Mesothelial cell of epicardium (in vitro differentiated cells): ENCODE measurements at regions not wholly inside any gene's neighbourhood (a gene's known extent, or its start where the extent isn't known, plus 50 kb on each side); places are given as distances from the start of the nearest gene placed in this dataset.
"Not testable (repeated sequence)": the region's sequence is repeated elsewhere in the genome, so short reads cannot be mapped to it uniquely, and the experiment has no call there.

Experiments used
- DNase-seq, 2 experiments: peaks; one replicate each; pipeline ENCODE4 v3.0.0; 2021; ENCODE audit warnings: low spot score in 2 of 2; ENCODE audit not compliant: unreplicated experiment in 2 of 2
- H3K27ac Mint-ChIP-seq: 2 replicates; pipeline ENCODE4 v1.8.0; 2021; ENCODE audit warnings: mixed read lengths
- H3K27me3 Mint-ChIP-seq: 2 replicates; pipeline ENCODE4 v1.8.0; 2021; ENCODE audit warnings: low read depth, mixed read lengths
- H3K36me3 Mint-ChIP-seq: 2 replicates; pipeline ENCODE4 v1.8.0; 2021; ENCODE audit warnings: mixed read lengths
- H3K4me1 Mint-ChIP-seq: 2 replicates; pipeline ENCODE4 v1.8.0; 2021; ENCODE audit warnings: mixed read lengths
- H3K4me3 Mint-ChIP-seq: 2 replicates; pipeline ENCODE4 v1.8.0; 2021; ENCODE audit warnings: mild to moderate bottlenecking, moderate library complexity, mixed read lengths
- H3K9me3 Mint-ChIP-seq: 2 replicates; pipeline ENCODE4 v1.8.0; 2021; ENCODE audit warnings: mixed read lengths
- TF ChIP-seq, protein P1 (sequence below): fragments of 200-600 bp; sonication (generic); IDR thresholded peaks from one replicate; pipeline ENCODE4 v1.5.0; 2021; ENCODE audit warnings: antibody characterized with exemption; ENCODE audit not compliant: unreplicated experiment

- Mint-ChIP-seq H3K27me3 (peaks cover 3% of the 10 kb centered on the region), H3K4me1 (no peaks in the 10 kb centered on the region), H3K4me3 (no peak overlapping the region), H3K9me3 (peaks cover 14% of the 10 kb centered on the region), H3K27ac (no peak overlapping the region), H3K36me3 (peaks cover 2% of the 10 kb centered on the region)
- no peak for DNase-seq
- TF ChIP-seq, protein P1, sequence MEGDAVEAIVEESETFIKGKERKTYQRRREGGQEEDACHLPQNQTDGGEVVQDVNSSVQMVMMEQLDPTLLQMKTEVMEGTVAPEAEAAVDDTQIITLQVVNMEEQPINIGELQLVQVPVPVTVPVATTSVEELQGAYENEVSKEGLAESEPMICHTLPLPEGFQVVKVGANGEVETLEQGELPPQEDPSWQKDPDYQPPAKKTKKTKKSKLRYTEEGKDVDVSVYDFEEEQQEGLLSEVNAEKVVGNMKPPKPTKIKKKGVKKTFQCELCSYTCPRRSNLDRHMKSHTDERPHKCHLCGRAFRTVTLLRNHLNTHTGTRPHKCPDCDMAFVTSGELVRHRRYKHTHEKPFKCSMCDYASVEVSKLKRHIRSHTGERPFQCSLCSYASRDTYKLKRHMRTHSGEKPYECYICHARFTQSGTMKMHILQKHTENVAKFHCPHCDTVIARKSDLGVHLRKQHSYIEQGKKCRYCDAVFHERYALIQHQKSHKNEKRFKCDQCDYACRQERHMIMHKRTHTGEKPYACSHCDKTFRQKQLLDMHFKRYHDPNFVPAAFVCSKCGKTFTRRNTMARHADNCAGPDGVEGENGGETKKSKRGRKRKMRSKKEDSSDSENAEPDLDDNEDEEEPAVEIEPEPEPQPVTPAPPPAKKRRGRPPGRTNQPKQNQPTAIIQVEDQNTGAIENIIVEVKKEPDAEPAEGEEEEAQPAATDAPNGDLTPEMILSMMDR: no peak
Observed at GRCh38 chr12:59396919-59397318, 198.9 kb upstream of the SLC16A7 start.

DNA sequence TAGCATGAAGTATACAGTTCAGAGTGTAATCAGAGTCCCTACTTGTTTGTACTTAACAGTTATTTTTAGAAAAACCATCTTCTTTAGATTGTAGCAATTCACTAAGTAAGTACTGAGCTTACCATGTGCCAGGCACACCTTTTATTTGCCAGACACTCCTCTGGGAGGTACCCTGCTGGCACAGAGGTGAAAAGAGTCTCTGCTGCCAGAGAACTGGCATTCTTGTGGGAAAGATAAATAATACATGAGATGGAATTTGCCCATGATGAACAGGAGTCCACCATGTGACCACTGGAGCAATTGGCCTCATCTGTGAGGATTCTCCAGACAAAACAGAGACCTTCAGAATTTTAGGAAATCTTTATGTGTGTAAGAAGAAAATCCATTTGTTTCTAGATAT lies 199.3 kb upstream of the SLC16A7 start:
- Mint-ChIP-seq H3K27me3 (peaks cover 3% of the 10 kb centered on the region), H3K36me3 (peaks cover 2% of the 10 kb centered on the region), H3K9me3 (peaks cover 14% of the 10 kb centered on the region), H3K4me3 (no peak overlapping the region), H3K27ac (no peak overlapping the region), H3K4me1 (no peaks in the 10 kb centered on the region)
- DNase-seq: no peak
- TF ChIP-seq, protein P1: no peak

DNA sequence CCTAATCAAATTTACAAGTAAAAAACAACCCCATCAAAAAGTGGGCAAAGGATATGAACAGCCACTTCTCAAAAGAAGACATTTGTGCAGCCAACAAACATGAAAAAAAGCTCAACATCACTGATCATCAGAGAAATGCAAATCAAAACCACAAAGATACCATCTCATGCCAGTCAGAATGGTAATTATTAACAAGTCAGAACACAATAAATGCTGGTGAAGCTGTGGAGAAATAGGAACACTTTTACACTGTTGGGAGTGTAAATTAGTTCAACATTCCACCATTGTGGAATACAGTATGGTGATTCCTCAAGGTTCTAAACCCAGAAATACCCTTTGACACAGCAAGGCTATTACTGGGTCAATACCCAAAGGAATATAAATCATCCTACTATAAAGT lies 200.5 kb upstream of the SLC16A7 start:
- not testable (repeated sequence) for H3K4me3 Mint-ChIP-seq, H3K36me3 Mint-ChIP-seq, H3K4me1 Mint-ChIP-seq, H3K27me3 Mint-ChIP-seq, DNase-seq, H3K27ac Mint-ChIP-seq
- peaks cover 14% of the 10 kb centered on the region for H3K9me3 Mint-ChIP-seq

DNA sequence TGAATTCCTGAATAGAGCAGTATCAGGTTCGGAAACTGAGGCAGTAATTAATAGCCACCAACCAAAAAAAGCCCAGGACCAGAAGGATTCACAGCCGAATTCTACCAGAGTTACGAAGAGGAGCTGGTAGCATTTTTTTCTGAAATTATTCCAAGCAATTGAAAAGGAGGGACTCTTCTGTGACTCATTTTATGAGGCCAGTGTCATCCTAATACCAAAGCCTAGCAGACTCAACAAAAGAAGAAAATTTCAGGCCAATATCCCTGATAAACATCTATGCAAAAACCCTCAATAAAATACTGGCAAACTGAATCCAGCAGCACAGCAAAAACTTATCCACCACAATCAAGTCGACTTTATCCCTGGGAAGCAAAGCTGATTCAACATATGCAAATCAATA lies 202.3 kb upstream of the SLC16A7 start:
- Mint-ChIP-seq H3K36me3 (no peaks in the 10 kb centered on the region), H3K4me1 (no peaks in the 10 kb centered on the region), H3K9me3 (no peaks in the 10 kb centered on the region), H3K27me3 (peaks cover 3% of the 10 kb centered on the region), H3K4me3 (no peak overlapping the region), H3K27ac (no peak overlapping the region)
- TF ChIP-seq, protein P1: no peak
- DNase-seq: no peak

DNA sequence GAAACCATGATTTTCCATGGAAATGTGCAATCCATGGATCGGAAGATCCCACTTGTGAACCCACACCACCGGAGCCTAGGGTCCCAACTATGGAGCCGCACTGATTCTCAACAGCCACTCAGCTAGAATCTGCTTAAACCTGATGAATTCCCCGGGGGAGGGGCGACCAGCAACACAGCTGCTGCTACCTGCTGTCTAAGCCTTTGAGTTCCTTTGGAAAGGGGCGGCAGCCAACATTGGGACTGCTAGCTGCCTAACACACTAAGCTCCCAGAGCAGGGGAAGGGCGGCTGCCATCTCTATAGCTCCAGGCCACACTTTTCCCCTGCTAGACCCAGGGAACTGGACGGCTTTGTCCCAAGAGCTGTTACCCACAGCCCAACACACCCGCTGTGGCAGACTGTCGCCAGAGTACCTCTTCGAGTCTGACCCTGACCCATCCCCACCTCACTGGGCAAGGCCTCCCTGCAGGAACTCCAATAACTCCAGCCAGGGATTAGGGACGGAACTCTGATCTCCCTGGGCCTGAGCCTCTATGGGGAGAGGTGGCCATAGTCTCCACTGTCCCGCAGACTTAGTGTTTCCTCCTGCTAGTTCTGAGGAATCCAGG lies 205.8 kb upstream of the SLC16A7 start:
- peaks cover 3% of the 10 kb centered on the region for H3K27me3 Mint-ChIP-seq
- H3K4me1 Mint-ChIP-seq: no peaks in the 10 kb centered on the region
- no peak overlapping the region for H3K4me3 Mint-ChIP-seq
- H3K9me3 Mint-ChIP-seq: peaks cover 3% of the 10 kb centered on the region
- no peak for DNase-seq
- H3K36me3 Mint-ChIP-seq: no peaks in the 10 kb centered on the region
- TF ChIP-seq, protein P1: no peak
- no peak overlapping the region for H3K27ac Mint-ChIP-seq

DNA sequence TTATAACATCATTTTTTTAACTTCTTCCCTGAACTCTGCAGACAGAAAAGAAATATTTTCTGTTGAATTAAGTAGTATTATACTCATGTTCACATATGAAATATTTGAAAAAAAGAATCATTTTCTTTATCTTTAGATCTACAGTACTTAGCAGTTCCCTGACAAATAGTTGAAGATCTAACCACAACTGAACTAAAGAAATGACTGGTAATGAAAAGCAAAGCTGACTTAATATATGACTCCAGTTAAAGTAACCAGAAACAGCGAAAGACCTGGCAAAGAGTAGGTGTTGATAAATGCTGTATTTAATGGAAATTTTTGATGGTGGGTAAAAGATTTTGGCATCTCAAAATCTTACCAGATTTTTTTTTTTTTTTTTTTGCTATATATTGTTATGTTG lies 207.1 kb upstream of the SLC16A7 start:
- peaks cover 2% of the 10 kb centered on the region for H3K4me1 Mint-ChIP-seq
- no peak overlapping the region for H3K27ac Mint-ChIP-seq
- peaks cover 3% of the 10 kb centered on the region for H3K27me3 Mint-ChIP-seq
- H3K9me3 Mint-ChIP-seq: peaks cover 3% of the 10 kb centered on the region
- TF ChIP-seq, protein P1: no peak
- H3K4me3 Mint-ChIP-seq: no peak overlapping the region
- H3K36me3 Mint-ChIP-seq: no peaks in the 10 kb centered on the region
- DNase-seq: no peak
